ENCODE measurements at regions not wholly inside any gene's neighbourhood (a gene's known extent, or its start where the extent isn't known, plus 50 kb on each side); places are given as distances from the start of the nearest gene placed in this dataset.
"Not testable (repeated sequence)": the region's sequence is repeated elsewhere in the genome, so short reads cannot be mapped to it uniquely, and the experiment has no call there.

DNA sequence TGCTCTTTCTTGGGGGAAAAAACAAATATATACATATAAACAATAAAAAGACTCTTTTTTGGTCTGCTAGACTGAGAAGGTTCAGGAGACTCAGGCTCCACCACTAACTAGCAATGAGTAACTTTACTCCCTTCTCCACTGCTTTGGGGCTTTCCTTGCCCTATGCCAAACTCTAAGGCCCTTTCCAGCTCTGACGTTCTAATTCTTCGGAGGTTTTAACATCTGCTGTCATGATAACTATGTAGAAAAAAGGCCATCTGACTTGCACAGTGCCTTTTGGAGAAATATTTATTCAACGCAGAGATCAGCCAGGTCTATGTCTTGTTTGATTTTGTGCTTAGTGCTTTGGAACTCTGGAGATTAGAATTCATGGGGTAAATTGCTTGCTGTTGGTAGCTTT is 156.2 kb downstream of the TMCO5A start:
- H3K9me3 ChIP-seq, result no peaks in the 10 kb centered on the region
- H3K36me3 ChIP-seq (replicated peaks), result no peaks in the 10 kb centered on the region
- H3K4me3 ChIP-seq, result no peak overlapping the region
- no peaks in the 10 kb centered on the region; the same call in 1 of the 2 replicates for H3K4me1 ChIP-seq
- no peaks in the 10 kb centered on the region for H3K27me3 ChIP-seq (ENCODE audit: low read depth)
- in situ Hi-C loops (cut with MboI; ENCODE audit: low sequenced_read_pairs), result loop anchor here (10.0 kb wide), 1 partner anchor 64 kb away; no protein-coding TSS in a partner anchor
- peak in 1 of 2 experiments; percentile 9 for DNase-seq (ENCODE audit: low spot score in 2 of 2)

- no peaks in the 10 kb centered on the region for H3K36me3 ChIP-seq (replicated peaks)
- in situ Hi-C loops (cut with MboI; ENCODE audit: low sequenced_read_pairs), result loop anchor here (10.0 kb wide), 1 partner anchor 64 kb away; no protein-coding TSS in a partner anchor
- no peaks in the 10 kb centered on the region for H3K27me3 ChIP-seq (ENCODE audit: low read depth)
- H3K9me3 ChIP-seq, result no peaks in the 10 kb centered on the region
- H3K4me3 ChIP-seq, result no peak overlapping the region
- H3K4me1 ChIP-seq, result no peaks in the 10 kb centered on the region; the same call in 1 of the 2 replicates
- DNase-seq (ENCODE audit: low spot score in 2 of 2), result peak in 1 of 2 experiments; percentile 20
Observed at GRCh38 chr15:38091078-38091645, 156.7 kb downstream of the TMCO5A start.

DNA sequence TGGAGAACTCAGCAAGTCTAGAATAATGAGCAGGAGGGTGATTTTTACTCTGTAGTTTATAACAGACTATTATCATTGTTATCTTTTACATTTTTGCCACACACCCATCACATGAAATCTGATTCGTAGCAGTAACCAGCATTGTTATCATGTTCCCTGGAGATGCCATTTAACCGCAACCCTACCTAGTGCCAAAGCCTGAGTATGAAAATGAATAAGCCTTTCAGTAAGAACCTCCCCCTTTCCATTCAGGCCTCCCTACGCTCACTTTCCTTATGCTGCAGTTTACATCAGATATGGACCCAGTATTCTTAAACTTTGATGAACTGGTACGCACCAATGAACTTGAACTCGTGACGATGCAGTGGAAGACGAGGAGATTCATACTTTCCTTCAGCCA is 158.7 kb upstream of the SPRED1 start:
- H3K27me3 ChIP-seq (ENCODE audit: low read depth), result no peaks in the 10 kb centered on the region
- no peak for DNase-seq (ENCODE audit: low spot score in 2 of 2)
- in situ Hi-C loops (cut with MboI; ENCODE audit: low sequenced_read_pairs), result loop anchor here (10.0 kb wide), 1 partner anchor 61 kb away; no protein-coding TSS in a partner anchor
- no peak overlapping the region for H3K4me3 ChIP-seq
- H3K36me3 ChIP-seq (replicated peaks), result no peaks in the 10 kb centered on the region
- H3K4me1 ChIP-seq, result no peaks in the 10 kb centered on the region; the same call in 1 of the 2 replicates
- no peaks in the 10 kb centered on the region; the same call in 1 of the 2 replicates for H3K9me3 ChIP-seq

DNA sequence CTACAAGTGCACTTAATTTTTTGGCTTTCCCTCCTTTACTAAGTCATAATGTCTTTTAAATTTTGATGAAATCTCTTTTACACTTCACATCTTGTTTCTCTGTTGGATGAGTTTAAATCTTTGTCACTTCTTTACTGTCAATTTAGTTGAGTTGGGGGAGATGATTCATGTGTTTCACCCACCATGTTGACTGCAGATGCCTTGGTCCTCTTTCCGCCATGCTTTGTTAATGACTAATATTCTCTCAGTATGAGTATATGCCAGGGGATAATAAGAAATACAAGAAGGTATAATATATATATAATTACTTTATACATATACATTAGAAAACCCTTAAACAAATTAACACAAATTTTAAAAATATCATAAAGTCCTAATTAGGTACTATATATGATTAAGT is 149.7 kb upstream of the SPRED1 start:
- in situ Hi-C loops (cut with MboI; ENCODE audit: low sequenced_read_pairs), result no loop called here
- no peak for DNase-seq (ENCODE audit: low spot score in 2 of 2)
- H3K27me3 ChIP-seq (ENCODE audit: low read depth), result no peaks in the 10 kb centered on the region
- H3K4me3 ChIP-seq, result no peak overlapping the region
- no peaks in the 10 kb centered on the region for H3K9me3 ChIP-seq
- no peaks in the 10 kb centered on the region for H3K36me3 ChIP-seq (replicated peaks)
- no peaks in the 10 kb centered on the region for H3K4me1 ChIP-seq

GRCh38 chr15:38103564-38103963 is 149.1 kb upstream of the SPRED1 start:
- in situ Hi-C loops (cut with MboI; ENCODE audit: low sequenced_read_pairs), result no loop called here
- H3K4me3 ChIP-seq, result no peak overlapping the region

GRCh38 chr15:38111070-38111469 is 141.6 kb upstream of the SPRED1 start:
- DNase-seq (ENCODE audit: low spot score in 2 of 2), result no peak
- H3K4me1 ChIP-seq, result no peaks in the 10 kb centered on the region
- H3K4me3 ChIP-seq, result no peak overlapping the region
- H3K27me3 ChIP-seq (ENCODE audit: low read depth), result no peaks in the 10 kb centered on the region
- H3K36me3 ChIP-seq (replicated peaks), result no peaks in the 10 kb centered on the region
- in situ Hi-C loops (cut with MboI; ENCODE audit: low sequenced_read_pairs), result no loop called here
- H3K9me3 ChIP-seq, result no peaks in the 10 kb centered on the region

More at GRCh38 chr15:38103564-38103963, 149.1 kb upstream of the SPRED1 start:
- DNase-seq (ENCODE audit: low spot score in 2 of 2), result no peak
- Histone ChIP-seq H3K36me3 (replicated peaks) (no peaks in the 10 kb centered on the region), H3K27me3 (ENCODE audit: low read depth) (no peaks in the 10 kb centered on the region), H3K9me3 (no peaks in the 10 kb centered on the region), H3K4me1 (no peaks in the 10 kb centered on the region)

DNA sequence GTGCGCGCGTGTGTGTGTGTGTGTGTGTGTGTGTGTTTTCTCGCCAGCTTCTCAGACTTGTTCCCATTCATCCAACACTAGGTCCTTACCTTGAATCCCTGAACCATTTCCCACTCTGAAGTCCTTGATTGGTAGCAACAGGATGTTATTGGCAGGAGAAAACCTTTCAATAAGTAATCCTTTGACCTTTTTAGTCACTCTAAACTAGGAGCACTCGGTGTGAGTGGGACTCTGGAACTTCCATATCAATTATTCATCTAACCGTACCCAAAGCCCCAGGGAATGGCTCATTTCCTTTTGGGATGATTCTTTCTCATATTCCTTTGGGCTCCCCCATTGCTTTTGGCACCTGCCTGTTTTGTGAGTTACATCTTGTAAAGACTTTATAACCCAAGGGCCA is 140.2 kb upstream of the SPRED1 start:
- Histone ChIP-seq H3K27me3 (ENCODE audit: low read depth) (no peaks in the 10 kb centered on the region), H3K4me1 (no peaks in the 10 kb centered on the region), H3K4me3 (no peak overlapping the region), H3K9me3 (no peaks in the 10 kb centered on the region), H3K36me3 (replicated peaks) (no peaks in the 10 kb centered on the region)
- in situ Hi-C loops (cut with MboI; ENCODE audit: low sequenced_read_pairs), result no loop called here
- DNase-seq (ENCODE audit: low spot score in 2 of 2), result no peak

GRCh38 chr15:38115121-38115520 is 137.5 kb upstream of the SPRED1 start:
- no peak for DNase-seq (ENCODE audit: low spot score in 2 of 2)
- H3K36me3 ChIP-seq (replicated peaks), result no peaks in the 10 kb centered on the region
- H3K4me3 ChIP-seq, result no peak overlapping the region
- in situ Hi-C loops (cut with MboI; ENCODE audit: low sequenced_read_pairs), result no loop called here
- H3K4me1 ChIP-seq, result no peaks in the 10 kb centered on the region
- H3K27me3 ChIP-seq (ENCODE audit: low read depth), result no peaks in the 10 kb centered on the region
- no peaks in the 10 kb centered on the region for H3K9me3 ChIP-seq

- no peak for DNase-seq (ENCODE audit: low spot score in 2 of 2)
- no peaks in the 10 kb centered on the region for H3K36me3 ChIP-seq (replicated peaks)
- no peaks in the 10 kb centered on the region for H3K27me3 ChIP-seq (ENCODE audit: low read depth)
- no peak overlapping the region for H3K4me3 ChIP-seq
- in situ Hi-C loops (cut with MboI; ENCODE audit: low sequenced_read_pairs), result no loop called here
- no peaks in the 10 kb centered on the region for H3K4me1 ChIP-seq
- H3K9me3 ChIP-seq, result no peaks in the 10 kb centered on the region
Observed at GRCh38 chr15:38117781-38118180, 134.9 kb upstream of the SPRED1 start.

DNA sequence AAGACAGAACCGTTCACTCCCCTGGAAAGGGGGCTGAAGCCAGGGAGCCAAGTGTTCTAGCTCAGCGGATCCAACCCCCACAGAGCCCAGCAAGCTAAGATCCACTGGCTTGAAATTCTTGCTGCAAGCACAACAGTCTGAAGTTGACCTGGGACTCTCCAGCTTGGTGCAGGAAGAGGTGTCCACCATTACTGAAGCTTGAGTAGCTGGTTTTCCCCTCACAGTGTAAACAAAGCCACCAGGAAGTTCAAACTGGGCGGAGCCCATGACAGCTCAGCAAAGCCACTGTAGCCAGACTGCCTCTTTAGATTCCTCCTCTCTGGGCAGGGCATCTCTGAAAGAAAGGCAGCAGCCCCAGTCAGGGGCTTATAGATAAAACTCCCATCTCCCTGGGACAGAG is 132.8 kb upstream of the SPRED1 start:
- H3K9me3 ChIP-seq; H3K36me3 ChIP-seq (replicated peaks); H3K27me3 ChIP-seq (ENCODE audit: low read depth); DNase-seq (ENCODE audit: low spot score in 2 of 2); in situ Hi-C loops (cut with MboI; ENCODE audit: low sequenced_read_pairs); H3K4me3 ChIP-seq; H3K4me1 ChIP-seq: not testable (repeated sequence)

- Histone ChIP-seq H3K9me3 (no peaks in the 10 kb centered on the region), H3K27me3 (ENCODE audit: low read depth) (0 out of 2 replicates have a peak, but pooled peaks cover 2% of the 10 kb centered on the region), H3K4me3 (no peak overlapping the region), H3K36me3 (replicated peaks) (no peaks in the 10 kb centered on the region), H3K4me1 (no peaks in the 10 kb centered on the region)
- no peak for DNase-seq (ENCODE audit: low spot score in 2 of 2)
- in situ Hi-C loops (cut with MboI; ENCODE audit: low sequenced_read_pairs), result no loop called here
Observed at GRCh38 chr15:38127306-38127771, 125.3 kb upstream of the SPRED1 start.

DNA sequence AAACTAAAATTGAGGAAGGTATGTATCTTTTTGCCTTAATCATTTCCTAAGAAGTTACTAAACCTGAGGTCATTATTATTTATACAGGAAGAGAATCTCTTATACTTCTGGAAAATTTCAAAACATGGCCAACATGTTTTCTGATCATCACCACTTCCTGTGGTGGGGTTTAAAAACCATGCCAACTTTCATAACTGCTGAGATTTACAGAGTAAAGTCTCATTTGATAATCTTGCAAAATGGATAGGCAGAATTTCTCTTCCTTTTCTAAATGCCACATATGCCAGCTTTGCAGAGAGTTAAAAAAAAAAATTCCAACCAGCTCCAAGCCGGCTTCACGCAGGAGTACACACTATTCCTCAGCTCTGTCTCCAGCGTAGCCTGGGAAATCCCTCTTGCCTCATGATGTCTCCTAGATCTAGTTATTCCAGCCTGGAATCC is 124.3 kb upstream of the SPRED1 start:
- Histone ChIP-seq H3K9me3 (no peaks in the 10 kb centered on the region), H3K27me3 (ENCODE audit: low read depth) (0 out of 2 replicates have a peak, but pooled peaks cover 2% of the 10 kb centered on the region), H3K36me3 (replicated peaks) (no peaks in the 10 kb centered on the region), H3K4me3 (no peak overlapping the region), H3K4me1 (no peaks in the 10 kb centered on the region)
- DNase-seq (ENCODE audit: low spot score in 2 of 2), result no peak
- in situ Hi-C loops (cut with MboI; ENCODE audit: low sequenced_read_pairs), result no loop called here

DNA sequence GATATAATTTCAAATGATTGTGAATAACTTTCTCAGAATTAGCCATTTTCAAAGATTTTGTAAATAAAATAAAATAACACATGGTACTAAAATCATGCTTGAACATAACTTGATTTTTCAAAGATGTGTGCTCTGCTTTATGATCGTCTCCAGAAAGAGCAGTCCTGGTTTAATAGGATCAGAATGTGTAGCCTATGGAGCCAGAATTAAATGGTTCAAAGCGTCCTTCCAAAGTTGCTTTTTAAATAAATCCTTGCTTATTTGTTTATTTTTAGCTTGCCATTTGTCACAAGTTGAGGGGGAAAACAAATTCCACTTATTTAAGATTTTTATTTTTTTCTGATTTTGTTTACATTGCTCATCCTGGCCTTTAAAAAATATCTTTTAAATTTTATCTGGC is 123.7 kb upstream of the SPRED1 start:
- Histone ChIP-seq H3K36me3 (replicated peaks) (no peaks in the 10 kb centered on the region), H3K4me3 (no peak overlapping the region), H3K27me3 (ENCODE audit: low read depth) (0 out of 2 replicates have a peak, but pooled peaks cover 2% of the 10 kb centered on the region), H3K9me3 (no peaks in the 10 kb centered on the region), H3K4me1 (no peaks in the 10 kb centered on the region)
- in situ Hi-C loops (cut with MboI; ENCODE audit: low sequenced_read_pairs), result no loop called here
- DNase-seq (ENCODE audit: low spot score in 2 of 2), result no peak

DNA sequence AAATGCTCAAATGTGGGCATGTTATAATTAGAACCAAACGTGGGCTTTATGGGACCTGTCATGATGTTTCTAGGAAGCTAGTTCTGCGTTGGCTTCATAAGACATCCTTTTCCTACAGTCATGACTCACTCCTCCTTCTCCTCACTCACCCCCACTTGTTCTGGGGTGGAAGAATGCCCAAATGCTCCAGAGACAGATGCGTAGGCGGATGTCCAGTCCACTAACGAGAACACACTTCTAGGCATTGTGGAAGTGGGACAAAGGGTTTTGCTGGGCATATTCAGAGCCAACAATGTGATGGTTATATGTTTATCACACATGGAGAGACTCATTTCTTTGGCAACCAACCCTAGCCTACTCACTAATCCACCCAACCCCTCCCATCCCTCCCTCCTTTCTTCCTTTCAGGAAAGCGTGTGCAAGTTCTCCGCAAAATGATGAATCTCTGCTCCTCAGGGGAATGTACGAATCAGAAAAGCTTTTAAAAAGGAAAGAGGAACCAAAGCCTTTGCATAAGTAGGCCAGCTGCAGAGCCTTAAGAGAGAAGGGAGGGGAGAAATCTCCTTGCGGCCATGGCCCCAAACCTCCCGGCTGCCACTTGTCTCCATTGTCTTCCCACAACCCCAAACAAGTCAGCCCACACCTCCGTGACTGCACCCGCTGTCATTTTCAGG is 123.0 kb upstream of the SPRED1 start:
- H3K4me3 ChIP-seq, result no peak overlapping the region
- no peaks in the 10 kb centered on the region for H3K4me1 ChIP-seq
- no peaks in the 10 kb centered on the region for H3K9me3 ChIP-seq
- H3K36me3 ChIP-seq (replicated peaks), result no peaks in the 10 kb centered on the region
- in situ Hi-C loops (cut with MboI; ENCODE audit: low sequenced_read_pairs), result no loop called here
- H3K27me3 ChIP-seq (ENCODE audit: low read depth), result 0 out of 2 replicates have a peak, but pooled peaks cover 2% of the 10 kb centered on the region
- DNase-seq (ENCODE audit: low spot score in 2 of 2), result peak in 1 of 2 experiments; percentile 21

Measured in HAP-1 (cell line).